SK-N-SH treated with all-trans-retinoic acid at 6 μM for 48 hours (cell line): ENCODE measurements at regions not wholly inside any gene's neighbourhood (a gene's known extent, or its start where the extent isn't known, plus 50 kb on each side); places are given as distances from the start of the nearest gene placed in this dataset.

Source experiments
- CSDC2 ChIP-seq: fragments of 250-450 bp; sonication (Bioruptor Pico); IDR thresholded peaks from 2 replicates; pipeline ENCODE4 v1.5.0; 2020; ENCODE audit warnings: mild to moderate bottlenecking, moderate library complexity
- ESRRG ChIP-seq: fragments of 250-450 bp; sonication (Bioruptor Pico); IDR thresholded peaks from 2 replicates; pipeline ENCODE4 v1.6.1; 2021; ENCODE audit warnings: mild to moderate bottlenecking
- GLIS3 ChIP-seq: fragments of 250-450 bp; sonication (Bioruptor Pico); IDR thresholded peaks from 2 replicates; pipeline ENCODE4 v1.5.0; 2020; ENCODE audit warnings: mild to moderate bottlenecking, moderate library complexity
- ISL1 ChIP-seq: fragments of 250-450 bp; sonication (Bioruptor Pico); IDR thresholded peaks from 2 replicates; pipeline ENCODE4 v2.1.2; 2022; ENCODE audit warnings: mild to moderate bottlenecking, moderate library complexity
- PATZ1 ChIP-seq: fragments of 250-450 bp; sonication (Bioruptor Pico); IDR thresholded peaks from 2 replicates; pipeline ENCODE4 v1.8.0; 2020; ENCODE audit warnings: mild to moderate bottlenecking, moderate library complexity, borderline replicate concordance
- RARB ChIP-seq: fragments of 250-450 bp; sonication (Bioruptor Pico); IDR thresholded peaks from 2 replicates; pipeline ENCODE4 v1.8.0; 2021; ENCODE audit warnings: mild to moderate bottlenecking, moderate library complexity
- TOX ChIP-seq: fragments of 250-450 bp; sonication (Bioruptor Pico); IDR thresholded peaks from 2 replicates; pipeline ENCODE4 v1.8.0; 2021; ENCODE audit warnings: mild to moderate bottlenecking, moderate library complexity, borderline replicate concordance
- TSHZ2 ChIP-seq: fragments of 250-450 bp; sonication (Bioruptor Pico); IDR thresholded peaks from 2 replicates; pipeline ENCODE4 v1.5.0; 2020; ENCODE audit warnings: mild to moderate bottlenecking, moderate library complexity
- ZC3H10 ChIP-seq: fragments of 250-450 bp; sonication (Bioruptor Pico); IDR thresholded peaks from 2 replicates; pipeline ENCODE4 v1.5.1; 2021; ENCODE audit warnings: mild to moderate bottlenecking, moderate library complexity
- ZFP3 ChIP-seq: fragments of 250-450 bp; sonication (Bioruptor Pico); IDR thresholded peaks from 2 replicates; pipeline ENCODE4 v1.5.0; 2020; ENCODE audit warnings: mild to moderate bottlenecking, moderate library complexity
- ZNF70 ChIP-seq: fragments of 450-650 bp; formaldehyde crosslinking; IDR thresholded peaks from 2 replicates; pipeline ENCODE4 v1.5.0; 2020; ENCODE audit warnings: mild to moderate bottlenecking, moderate library complexity

- TF ChIP-seq ZC3H10 (CRISPR knock-in tag) (no peak), GLIS3 (CRISPR knock-in tag) (no peak), ESRRG (no peak), TOX (CRISPR knock-in tag) (no peak), ISL1 (CRISPR knock-in tag) (no peak), PATZ1 (CRISPR knock-in tag) (no peak), RARB (CRISPR knock-in tag) (no peak), ZNF70 (no peak), TSHZ2 (CRISPR knock-in tag) (no peak), ZFP3 (CRISPR knock-in tag) (no peak), CSDC2 (CRISPR knock-in tag) (no peak)
These were observed 58.1 kb upstream of the IRX6 start for GRCh38 chr16:55265926-55266325.
